ENCODE measurements at regions not wholly inside any gene's neighbourhood (a gene's known extent, or its start where the extent isn't known, plus 50 kb on each side); places are given as distances from the start of the nearest gene placed in this dataset.

DNA sequence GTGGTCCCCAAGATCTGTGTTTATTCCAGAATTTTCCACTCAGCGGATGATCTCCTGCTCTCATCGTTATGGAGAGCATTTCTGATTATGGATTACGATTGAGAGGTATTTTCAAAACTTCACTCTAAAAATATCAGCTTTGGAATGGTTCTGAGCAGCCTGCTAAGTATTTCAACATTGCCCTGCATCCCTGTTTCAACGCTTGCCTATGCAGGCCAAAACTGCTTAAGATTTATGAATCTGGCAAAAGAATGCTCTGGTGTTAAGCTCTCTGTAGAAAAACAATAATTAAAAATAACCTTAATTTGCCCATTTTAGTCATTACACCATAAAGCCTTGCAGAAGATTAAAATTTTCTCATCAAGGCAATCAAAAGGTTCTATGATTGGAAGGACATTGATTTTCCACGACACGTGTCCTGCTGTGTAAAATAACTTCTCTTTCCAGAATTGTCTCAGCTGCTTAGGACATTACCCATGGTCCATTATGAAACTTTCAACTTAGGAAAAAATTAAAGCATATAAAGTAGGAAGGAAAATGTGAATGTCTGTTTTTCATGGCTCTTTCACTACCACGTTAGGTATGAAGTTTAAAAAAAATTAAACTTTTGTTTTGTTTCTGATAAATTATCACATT is 229.9 kb downstream of the ACKR3 start:
- no peak for DNase-seq

DNA sequence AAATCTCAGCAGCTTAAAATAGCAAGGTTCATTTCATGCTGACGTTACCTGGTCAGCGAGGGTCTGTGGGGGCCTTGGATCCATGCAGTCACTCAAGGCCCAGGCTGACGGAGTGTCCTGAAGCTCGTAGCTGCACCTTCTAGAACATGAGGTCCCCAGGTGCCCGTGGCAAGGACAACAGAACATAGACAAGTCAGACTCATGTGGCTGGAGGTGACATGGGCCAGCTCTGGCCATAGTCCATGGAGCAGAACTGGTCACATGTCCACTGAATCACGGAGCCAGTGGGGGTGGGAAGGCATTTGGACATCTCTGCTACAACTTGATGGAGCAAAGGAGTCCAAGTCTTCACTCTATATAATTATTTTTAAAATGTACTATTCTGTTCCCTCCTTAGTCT is 233.2 kb downstream of the ACKR3 start:
- no peak for DNase-seq

DNA sequence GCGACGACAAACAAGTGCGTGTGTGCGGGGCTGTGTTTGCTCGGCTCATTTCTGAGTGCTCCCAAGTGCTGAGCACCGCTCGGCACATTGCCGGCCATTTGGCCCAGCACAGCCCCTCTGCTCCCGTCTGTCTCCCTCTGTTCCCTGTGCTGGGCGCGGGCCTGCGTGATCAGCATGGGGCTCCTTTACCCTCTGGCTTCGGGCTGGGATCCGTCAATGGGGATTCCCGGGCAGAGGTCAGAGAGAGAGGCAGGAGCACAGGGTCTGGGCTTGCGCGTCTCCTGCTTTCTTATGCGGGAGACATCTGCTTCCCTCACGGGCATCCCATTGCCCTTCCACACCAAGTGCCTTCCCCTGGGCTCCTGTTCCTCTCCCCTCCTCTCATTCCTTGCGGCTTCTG is 234.0 kb downstream of the ACKR3 start:
- DNase-seq = no peak

DNA sequence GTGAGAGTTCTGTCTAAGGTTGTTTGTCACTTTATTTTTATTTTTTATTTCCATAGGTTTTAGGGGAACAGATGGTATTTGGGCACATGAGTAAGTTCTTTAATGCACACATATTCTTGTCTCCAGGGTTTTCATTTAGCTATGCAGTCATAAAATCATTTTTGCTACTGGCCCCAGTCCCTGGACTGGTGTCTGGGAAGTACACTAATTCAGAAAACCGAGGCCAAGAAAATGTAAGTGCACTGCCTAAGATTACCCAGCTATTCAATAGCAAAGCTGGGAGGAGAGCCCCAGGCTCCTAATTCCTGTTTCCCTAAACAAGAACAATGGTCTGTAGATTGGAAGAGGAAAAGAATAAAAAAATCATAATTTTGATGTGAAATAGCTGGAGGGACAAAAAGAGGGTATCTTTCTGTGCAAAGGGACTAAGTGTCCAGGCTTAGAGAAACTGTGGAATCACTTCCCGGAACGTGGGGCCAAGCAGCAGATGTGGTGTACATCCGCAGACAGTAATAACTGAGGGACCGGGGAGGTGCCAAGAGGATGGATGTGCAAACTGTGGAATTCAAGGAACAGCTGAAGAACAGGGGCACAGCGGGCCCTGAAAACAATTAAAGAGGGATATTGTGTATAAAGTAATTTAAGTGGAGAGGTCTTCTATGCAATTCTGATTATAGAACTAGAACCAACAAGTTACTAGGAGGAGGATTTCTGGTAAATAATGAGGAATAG is 236.3 kb downstream of the ACKR3 start:
- DNase-seq = peak; percentile 28

DNA sequence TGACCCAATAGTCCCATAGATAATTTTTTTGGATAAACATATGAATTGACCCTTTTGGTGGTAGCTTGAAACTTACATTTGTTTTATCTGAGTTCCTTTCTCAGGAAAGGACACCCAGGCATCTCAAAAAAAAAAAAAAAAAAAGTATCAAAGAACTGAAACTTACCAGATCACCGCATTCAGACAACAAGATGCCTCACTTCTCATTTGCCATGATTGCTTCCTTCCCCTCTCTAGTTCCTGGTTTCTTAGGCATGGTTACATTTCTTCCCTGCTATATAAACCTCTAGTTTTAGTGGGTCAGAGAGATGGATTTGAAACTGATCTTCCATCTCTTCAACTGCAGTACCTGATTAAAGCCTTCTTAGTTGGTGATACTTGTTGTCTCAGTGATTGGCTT is 240.1 kb downstream of the ACKR3 start:
- no peak for DNase-seq

DNA sequence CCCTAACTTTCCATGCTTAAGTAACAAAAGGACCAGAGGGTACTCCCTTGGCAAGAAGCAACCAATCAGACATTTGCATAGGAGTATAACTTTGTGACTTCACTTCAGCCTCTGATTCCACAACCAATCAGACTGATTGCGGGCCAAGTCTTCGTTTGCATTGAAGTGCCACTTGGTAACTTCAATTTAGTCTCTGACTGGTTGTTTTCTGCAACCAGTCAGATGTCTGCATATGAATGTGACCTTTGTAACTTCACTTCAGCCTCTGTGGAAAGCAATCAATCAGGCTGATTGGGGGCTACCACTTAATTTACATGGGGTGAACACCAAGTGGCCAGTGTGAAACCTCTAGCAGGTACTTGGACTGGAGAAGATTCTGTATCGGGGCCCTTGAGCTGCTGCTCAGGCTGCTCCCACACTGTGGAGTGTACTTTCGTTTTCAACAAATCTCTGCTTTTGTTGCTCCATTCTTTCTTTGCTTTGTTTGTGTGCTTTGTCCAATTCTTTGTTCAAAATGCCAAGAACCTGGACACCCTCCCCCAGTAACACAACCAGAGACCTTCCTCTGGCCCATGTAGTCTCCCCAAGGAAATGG is 241.5 kb downstream of the ACKR3 start:
- DNase-seq = no peak

DNA sequence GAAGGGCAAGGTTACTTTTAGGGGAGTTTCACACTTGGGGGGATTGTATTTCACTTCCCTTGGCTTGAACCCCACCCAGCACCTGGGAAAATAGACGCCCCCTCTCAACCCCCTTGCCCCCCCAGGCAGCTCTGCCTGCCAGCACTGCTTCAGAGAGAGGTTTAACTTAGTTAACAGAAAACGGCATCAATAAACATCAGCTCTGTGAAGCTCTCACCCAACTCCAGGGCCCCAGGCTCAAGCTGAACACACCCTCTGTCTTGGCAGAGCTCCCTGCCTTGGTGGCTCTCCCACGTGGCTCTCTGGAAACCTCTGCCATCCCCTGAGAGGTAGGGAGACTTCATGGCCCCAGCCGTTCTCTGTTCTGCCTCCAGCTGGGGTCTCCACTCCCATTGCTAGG is 244.1 kb downstream of the ACKR3 start:
- DNase-seq = peak; percentile 64

DNA sequence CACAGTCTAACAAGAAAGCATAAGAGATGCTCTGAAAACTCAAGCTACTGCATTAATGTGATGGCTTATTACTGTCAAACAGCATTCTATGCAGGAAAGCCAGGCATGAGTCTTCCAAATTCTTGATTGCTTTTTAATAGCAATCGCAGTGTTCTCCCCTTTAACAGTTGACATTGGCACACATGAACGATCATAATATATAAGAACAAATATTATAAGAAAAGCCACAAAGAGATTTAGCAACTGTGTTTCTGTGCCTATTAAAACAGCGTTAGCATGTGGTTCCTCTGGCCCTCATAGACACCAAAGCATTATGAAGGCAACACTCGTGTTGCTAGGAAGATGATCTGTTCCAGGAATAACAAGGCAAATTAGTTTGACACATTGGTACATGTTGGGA is 245.0 kb downstream of the ACKR3 start:
- DNase-seq = peak; percentile 16

DNA sequence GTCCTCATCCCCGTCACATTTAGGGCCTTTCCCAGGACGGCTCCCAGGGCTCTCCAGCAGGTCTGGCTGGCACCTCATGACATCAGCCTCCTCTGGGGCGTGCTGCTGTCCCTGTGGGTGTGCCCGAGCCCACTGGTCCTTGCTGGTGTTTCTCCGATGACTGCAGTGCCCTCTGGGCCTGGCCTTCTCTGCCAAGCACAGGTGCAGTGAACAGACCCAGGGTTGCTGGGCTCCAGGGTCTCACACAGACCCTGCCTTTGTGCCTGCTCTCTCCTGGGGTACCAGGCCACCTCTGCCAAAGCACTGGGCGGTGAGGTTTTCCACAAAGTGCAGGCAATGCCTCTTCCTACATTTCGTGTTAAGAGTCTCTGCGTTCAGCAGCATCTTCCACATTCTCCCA is 246.1 kb downstream of the ACKR3 start:
- DNase-seq = no peak

DNA sequence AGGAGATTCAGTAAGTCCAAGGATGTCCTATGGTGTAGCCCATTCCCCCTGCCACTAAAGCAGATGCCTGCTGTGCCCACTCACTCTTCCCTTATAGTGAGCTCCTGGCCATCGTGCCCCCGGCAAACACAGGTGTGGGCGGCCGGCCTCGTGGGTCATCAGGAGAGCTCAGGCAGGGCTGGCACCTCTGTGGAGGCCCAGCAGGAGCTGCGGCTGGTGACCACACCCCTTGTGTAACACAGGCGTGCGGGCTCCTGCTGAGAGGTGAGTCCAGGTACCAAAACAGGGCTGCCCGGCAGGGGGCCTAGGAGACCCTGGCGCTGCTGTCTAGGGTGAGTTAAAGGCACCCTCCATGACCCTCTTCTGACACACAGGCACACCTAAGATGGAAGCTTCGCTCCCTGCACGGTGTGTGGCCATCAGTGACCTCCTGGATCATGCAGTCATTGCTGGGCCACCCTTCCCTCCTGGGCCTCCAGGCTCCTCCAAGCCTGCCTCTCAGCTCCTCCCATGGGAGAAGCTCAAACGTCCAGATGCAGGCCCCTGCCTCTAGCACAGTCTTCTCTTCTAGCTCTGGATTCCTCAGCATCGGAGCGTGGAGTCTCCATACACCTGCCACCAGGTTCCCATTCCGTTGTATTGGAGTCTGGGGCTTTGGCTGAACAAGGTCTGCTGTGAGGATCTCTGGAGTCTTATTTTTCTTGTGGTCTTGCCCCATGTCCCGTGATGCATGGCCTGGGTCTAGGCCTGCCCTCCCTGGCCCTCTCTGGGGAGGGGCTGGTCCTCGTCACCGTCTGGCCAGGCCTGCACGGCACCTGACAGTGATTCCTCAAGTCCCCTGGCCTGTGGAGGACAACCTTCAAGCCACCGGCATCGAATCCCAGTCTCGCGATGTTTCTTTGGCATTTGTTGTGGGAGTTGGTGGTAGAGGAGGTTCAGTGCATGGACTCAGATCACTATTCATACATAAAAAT is 246.9 kb downstream of the ACKR3 start:
- no peak for DNase-seq

DNA sequence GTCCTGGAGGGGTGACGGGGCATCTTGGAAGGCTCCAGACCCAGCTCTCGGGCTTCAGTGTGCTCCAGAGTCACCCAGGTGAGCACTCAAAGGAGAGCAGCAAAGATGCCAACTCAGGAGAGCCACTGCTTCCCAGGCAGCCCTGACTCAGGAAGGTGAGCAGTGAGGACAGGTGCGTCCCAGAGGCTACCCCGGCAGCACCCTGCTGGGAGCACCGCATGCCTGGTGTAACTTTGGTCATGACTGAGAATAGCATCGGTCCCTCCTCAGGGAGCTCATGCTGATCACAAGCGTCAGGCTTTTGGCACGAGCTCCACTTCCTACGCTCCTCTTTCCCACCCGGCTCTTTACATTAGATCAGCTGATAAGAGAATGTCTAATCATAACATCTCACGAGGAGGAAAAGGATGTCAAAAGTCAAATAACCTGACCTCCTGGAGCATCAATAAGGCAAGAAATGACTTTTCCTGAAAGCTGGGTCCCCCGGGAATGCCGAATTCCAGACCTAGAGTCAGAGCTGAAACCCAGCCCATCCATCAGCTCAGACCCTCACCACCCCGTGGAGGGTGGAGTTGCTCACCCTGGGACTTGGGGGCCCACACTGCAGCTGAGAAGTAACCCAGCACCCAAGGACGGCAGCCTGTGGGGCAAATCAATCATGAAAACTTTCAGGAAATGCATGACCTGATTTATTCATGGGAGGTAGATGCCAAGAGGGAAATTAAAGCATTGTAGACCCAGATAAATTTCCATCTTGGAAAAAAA is 248.8 kb downstream of the ACKR3 start:
- DNase-seq = peak; percentile 27

DNA sequence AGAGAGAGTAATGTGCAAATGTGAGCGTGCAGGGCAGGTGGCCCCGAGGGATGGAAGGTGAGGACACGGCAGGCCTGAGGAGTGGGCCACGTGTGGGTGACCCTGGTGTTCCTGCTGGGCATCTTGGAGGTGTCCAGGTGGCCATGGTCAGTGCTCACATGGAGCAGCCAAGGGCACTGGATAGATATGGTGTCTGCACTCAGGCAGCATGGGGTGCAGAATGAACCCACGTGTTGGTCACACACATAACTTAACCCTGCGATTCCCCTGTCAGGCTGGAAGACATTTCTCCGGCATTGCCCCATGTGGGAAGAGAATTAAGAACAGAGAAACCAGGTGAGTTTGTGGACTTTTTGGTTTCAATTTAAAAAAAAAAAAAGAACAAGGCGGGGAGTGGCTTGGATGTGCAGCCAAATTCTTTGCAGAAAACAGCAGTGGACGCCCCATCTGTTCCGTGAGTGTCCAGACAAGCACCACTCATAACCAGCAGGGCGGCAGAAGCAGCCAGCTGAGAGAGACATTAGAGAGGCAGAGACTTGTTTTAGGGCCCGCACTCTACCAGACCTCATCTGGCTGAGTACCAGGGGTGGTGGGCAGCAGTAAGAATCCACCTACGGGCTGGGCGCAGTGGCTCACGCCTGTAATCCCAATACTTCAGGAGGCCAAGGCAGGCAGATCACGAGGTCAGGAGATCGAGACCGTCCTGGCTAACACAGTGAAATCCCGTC is 249.8 kb downstream of the ACKR3 start:
- no peak for DNase-seq

DNA sequence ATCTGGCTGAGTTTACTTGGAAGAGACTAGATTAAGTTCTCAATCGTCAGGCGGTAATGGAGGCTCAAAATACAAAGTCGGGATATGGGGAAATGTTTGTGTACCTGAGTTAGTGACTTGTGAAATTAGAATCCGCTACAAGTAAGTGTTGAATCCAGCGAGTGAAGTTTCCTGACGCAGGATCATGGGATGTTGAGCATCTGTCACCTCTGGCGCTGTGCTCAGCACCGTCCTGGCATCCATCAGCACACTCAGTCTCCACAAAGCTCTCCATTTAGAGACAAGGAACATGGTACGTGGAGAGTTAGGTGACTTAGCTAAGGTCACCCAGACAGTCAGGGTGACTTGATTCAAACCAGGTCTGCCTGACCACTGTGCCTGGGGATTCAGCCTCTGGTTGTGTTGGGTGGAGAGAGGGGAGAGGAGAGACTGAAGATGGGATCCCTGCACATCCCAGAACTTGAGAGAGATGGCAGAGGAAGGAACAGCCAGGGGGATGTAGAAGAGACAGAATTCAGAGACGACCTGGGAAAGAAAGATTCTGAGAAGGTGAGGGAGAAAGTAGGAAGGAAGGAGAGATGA is 251.2 kb downstream of the ACKR3 start:
- no peak for DNase-seq

DNA sequence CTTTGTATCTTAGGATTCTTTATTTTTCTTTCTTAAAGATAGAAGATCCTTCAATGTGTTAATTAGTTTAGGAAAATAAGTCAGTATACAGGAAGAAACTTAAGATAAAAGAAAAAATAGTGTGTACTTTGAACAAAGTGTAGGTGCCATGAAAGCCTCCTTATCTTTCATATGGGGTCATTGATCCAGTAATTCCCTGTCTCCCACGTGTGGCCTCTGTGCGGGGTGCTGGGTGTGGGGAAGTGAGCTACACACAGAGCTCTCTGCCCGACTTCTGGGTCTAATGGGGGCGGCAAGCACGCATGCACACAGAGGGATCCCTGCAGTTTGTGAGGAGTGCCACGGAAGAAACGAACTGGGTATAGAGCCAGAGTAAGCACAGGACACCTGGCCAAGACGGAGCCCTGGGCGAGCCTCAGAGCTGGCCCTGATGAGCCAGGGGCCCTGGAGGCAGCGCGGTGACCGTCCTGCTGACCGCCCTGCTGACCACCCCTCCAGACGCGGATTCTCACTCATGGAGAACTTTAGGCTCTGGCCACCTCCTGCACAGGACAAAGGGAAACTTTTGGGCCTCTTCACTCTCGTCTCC is 253.5 kb downstream of the ACKR3 start:
- no peak for DNase-seq

DNA sequence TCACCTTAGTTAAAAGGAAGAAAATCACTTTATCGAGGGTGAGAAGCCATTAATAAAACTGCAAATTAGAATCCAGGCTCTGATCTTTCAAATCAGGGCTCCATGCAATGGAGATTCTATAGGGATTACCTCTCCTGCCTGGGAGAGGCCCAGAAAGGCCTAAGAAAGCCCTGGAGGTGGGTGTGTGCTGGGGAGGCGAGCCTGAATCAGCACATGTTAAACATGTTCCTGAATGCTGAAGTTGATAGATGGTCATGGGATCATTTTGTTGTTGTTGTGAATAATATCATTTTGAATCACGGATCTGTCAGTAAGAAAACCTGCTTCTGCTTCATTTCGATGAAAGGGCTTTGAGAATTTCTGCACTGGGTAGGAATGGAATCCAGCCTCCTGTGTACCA is 254.3 kb downstream of the ACKR3 start:
- DNase-seq = no peak

DNA sequence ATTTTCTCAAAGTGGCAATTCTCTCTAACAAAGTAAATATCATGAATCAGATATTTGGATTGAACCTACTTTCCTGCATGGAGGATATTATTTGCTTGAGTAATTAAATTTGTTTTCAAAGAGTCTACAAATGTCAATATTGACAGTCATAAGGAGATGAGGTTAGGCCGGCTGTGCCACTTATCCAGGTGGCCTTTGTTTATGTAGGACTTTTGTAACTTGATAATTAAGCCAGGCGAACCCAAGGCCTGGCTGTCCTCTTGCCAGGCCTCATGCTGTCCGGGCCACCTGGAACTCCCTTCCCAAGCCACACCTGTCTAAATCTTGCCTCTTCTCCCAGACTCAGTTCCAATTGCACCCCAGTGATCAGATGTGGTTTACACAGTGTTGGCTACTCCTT is 255.2 kb downstream of the ACKR3 start:
- no peak for DNase-seq

DNA sequence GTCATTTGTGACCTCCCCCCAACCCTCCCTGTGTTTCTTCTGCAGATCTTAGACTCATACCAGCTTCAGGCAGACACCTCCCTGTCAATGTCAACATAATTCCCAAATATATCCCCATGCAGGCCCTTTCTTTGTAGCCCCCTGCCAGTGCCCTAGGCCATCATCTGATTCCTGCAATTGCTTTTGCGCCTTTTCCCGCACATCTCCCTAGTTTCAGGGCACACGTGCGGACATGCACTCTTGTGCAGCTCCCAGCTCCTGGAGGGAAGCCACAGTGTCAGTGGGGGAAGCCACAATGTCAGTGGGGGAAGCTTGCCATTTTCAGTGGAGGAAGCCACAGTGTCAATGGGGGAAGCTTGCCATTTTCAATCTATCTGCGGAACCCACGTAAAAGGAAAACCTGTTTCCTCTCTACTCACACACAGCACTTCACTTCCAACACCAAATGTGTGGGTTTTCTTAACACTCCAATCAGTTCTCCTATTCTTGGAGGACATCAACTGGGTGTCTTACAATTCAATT is 256.4 kb downstream of the ACKR3 start:
- no peak for DNase-seq

DNA sequence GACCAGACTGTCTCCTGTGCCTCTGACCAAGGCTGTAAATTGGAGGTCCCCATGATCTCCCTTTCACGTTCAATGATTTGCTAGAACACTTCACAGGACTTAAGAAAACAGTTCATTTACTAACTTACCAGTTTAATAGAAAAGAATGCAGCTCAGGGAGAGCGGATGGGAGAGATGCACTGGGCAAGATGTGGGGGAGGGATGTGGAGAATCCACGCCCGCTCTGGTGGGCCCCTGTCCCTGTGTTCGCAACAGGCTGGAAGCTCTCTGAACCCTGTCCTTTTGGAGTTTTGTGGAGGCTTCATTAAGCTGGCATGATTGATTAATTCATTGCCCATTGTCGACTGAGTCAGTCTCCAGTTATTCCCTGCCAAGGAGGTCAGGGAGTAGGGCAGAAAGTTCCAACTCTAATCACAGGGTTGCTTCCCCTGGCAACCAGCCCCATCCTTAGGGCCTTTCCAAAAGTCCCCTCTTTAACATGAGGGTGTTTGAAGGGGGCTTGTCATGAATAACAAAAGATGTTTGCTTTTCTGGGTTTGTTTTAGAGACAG is 257.1 kb downstream of the ACKR3 start:
- DNase-seq = no peak

DNA sequence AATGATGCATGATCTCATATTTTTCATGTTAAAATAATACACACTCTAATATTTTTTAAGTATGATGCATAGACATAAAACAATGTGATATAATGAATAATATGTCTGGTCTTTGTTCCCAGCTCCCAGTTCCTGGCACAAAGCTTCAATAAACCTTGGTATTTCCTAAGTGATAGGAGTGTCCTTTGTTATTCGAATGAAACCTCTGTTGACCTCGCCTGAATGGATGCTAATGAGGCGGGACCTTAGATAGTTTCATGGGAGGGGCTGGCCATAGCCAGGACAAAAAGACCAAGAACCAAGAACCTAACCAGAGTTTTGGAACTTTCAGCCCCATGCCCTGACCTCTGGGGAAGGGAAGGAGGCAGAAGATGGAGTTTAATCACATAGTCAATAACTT is 257.7 kb upstream of the COPS8 start:
- DNase-seq = no peak

DNA sequence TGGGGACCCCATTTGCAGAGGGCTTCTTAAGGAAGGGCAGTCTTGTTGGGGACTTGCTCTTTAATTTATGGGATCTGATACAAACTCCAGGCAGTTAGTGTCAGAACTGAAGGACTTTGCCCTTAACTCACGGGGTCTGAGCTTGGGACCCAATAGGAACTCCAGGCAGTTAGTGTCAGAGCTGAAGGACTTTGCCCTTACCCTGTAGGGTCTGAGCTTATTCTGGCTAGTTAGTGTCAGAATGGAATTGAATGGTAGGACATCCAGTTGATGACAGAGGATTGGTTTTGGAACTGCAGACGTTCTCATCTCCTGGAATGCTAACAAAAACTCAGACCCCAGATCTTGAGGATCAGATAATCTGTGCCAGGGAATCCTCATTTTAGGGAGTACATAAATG is 256.9 kb upstream of the COPS8 start:
- DNase-seq = no peak
